Thyroid gland (tissue), 4 donors: ENCODE measurements at regions not wholly inside any gene's neighbourhood (a gene's known extent, or its start where the extent isn't known, plus 50 kb on each side); places are given as distances from the start of the nearest gene placed in this dataset.

Experiments used
- DNase-seq, 2 donors: peaks; one replicate each; pipeline ENCODE4 v3.0.0-alpha.2; 2019
- H3K27ac ChIP-seq, 3 donors: fragments of 200-600 bp; sonication (generic); 1 replicate in 2 of 3; 2 replicates in 1 of 3; pipeline ENCODE4 v1.5.1; 2016 to 2019; ENCODE audit warnings: mild to moderate bottlenecking in 1 of 3, moderate library complexity in 1 of 3
- H3K27me3 ChIP-seq: fragments of 200-600 bp; sonication (generic); one replicate; pipeline ENCODE4 v1.5.1; 2019
- H3K36me3 ChIP-seq, 2 donors: fragments of 200-600 bp; sonication (generic); one replicate each; pipeline ENCODE4 v1.5.1; 2016 to 2019
- H3K4me1 ChIP-seq, 2 donors: fragments of 200-600 bp; sonication (generic); one replicate each; pipeline ENCODE4 v1.5.1; 2017 to 2019
- H3K4me3 ChIP-seq, 3 donors: fragments of 200-600 bp; sonication (generic); replicated peaks in 1 of 3; 1 replicate in 2 of 3; 2 replicates in 1 of 3; pipeline ENCODE4 v1.5.1; 2016; ENCODE audit warnings: mild to moderate bottlenecking in 1 of 3
- H3K9me3 ChIP-seq: fragments of 200-600 bp; sonication (generic); one replicate; pipeline ENCODE4 v1.5.1; 2017
- POLR2A ChIP-seq, 2 donors: fragments of 450-650 bp; IDR thresholded peaks; one replicate each; pipeline ENCODE4 v1.6.1; 2017; ENCODE audit warnings: antibody characterized with exemption in 2 of 2, mild to moderate bottlenecking in 2 of 2, moderate library complexity in 1 of 2
- WGBS, 2 donors: methylation state at CpG; one replicate each; pipeline ENCODE4 v1.1.5; 2017; 5-methylcytosine and 5-hydroxymethylcytosine counted together
- intact Hi-C: fragments of 100-400 bp; cut with DNase I; formaldehyde crosslinking; loops from one replicate; pipeline ENCODE4 v1.15.1; 2023
- TF ChIP-seq, protein P1 (sequence below), 6 experiments: fragments of 200-600 bp in 3 of 6; fragments of 450-650 bp in 3 of 6; sonication (generic) in 3 of 6; IDR thresholded peaks; one replicate each; pipeline ENCODE4 v1.5.1; 2016 to 2019; ENCODE audit warnings: antibody characterized with exemption in 6 of 6, mild to moderate bottlenecking in 2 of 6, inconsistent platforms in 1 of 6, moderate library complexity in 1 of 6

- Histone ChIP-seq H3K36me3 (no peaks in the 10 kb centered on the region), H3K4me3 (no peak overlapping the region), H3K27me3 (no peaks in the 10 kb centered on the region), H3K27ac (no peak overlapping the region), H3K9me3 (no peaks in the 10 kb centered on the region), H3K4me1 (peaks cover 0 to under 1% of the 10 kb centered on the region in 2 donors)
- intact Hi-C loops: no loop called here
- TF ChIP-seq, protein P1, sequence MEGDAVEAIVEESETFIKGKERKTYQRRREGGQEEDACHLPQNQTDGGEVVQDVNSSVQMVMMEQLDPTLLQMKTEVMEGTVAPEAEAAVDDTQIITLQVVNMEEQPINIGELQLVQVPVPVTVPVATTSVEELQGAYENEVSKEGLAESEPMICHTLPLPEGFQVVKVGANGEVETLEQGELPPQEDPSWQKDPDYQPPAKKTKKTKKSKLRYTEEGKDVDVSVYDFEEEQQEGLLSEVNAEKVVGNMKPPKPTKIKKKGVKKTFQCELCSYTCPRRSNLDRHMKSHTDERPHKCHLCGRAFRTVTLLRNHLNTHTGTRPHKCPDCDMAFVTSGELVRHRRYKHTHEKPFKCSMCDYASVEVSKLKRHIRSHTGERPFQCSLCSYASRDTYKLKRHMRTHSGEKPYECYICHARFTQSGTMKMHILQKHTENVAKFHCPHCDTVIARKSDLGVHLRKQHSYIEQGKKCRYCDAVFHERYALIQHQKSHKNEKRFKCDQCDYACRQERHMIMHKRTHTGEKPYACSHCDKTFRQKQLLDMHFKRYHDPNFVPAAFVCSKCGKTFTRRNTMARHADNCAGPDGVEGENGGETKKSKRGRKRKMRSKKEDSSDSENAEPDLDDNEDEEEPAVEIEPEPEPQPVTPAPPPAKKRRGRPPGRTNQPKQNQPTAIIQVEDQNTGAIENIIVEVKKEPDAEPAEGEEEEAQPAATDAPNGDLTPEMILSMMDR (IDR thresholded peaks at IDR 0.05): no peak
- TF ChIP-seq POLR2A (IDR thresholded peaks at IDR 0.05): no peak
- DNase-seq: no peak
- WGBS, 2 donors: 74 to 76% methylated on average over 4 of the region's 4 CpGs
Measured at GRCh38 chr5:74069741-74070140, 443.7 kb downstream of the ARHGEF28 start.

- no peaks in the 10 kb centered on the region for H3K27me3 ChIP-seq
- TF ChIP-seq POLR2A (IDR thresholded peaks at IDR 0.05): no peak
- TF ChIP-seq, protein P1 (IDR thresholded peaks at IDR 0.05): no peak
- no peaks in the 10 kb centered on the region for H3K9me3 ChIP-seq
- intact Hi-C loops: no loop called here
- no peak overlapping the region for H3K4me3 ChIP-seq
- WGBS, 2 donors: 84 to 90% methylated on average over 5 of the region's 5 CpGs
- H3K4me1 ChIP-seq: peaks cover 14 to 15% of the 10 kb centered on the region in 2 donors
- no peak overlapping the region for H3K27ac ChIP-seq
- no peak for DNase-seq
- H3K36me3 ChIP-seq: no peaks in the 10 kb centered on the region
Measured at GRCh38 chr5:74067748-74068541, 441.9 kb downstream of the ARHGEF28 start.

GRCh38 chr5:74064911-74065310, 438.9 kb downstream of the ARHGEF28 start:
- WGBS, 2 donors: 52 to 56% methylated on average over 3 of the region's 3 CpGs

GRCh38 chr5:74064225-74064624, 438.2 kb downstream of the ARHGEF28 start:
- Histone ChIP-seq H3K27ac (peak overlapping the region; percentile 1 to 14 (median 8)), H3K27me3 (no peaks in the 10 kb centered on the region), H3K4me1 (peaks cover 14 to 15% of the 10 kb centered on the region in 2 donors), H3K4me3 (no peak overlapping the region), H3K36me3 (no peaks in the 10 kb centered on the region), H3K9me3 (no peaks in the 10 kb centered on the region)
- DNase-seq: no peak
- intact Hi-C loops: no loop called here
- TF ChIP-seq POLR2A (IDR thresholded peaks at IDR 0.05): no peak
- TF ChIP-seq, protein P1 (IDR thresholded peaks at IDR 0.05): no peak

More at GRCh38 chr5:74064911-74065310, 438.9 kb downstream of the ARHGEF28 start:
- no peak for DNase-seq
- Histone ChIP-seq H3K4me1 (peaks cover 14 to 15% of the 10 kb centered on the region in 2 donors), H3K9me3 (no peaks in the 10 kb centered on the region), H3K4me3 (no peak overlapping the region), H3K27ac (no peak overlapping the region), H3K27me3 (no peaks in the 10 kb centered on the region), H3K36me3 (no peaks in the 10 kb centered on the region)
- intact Hi-C loops: no loop called here
- TF ChIP-seq, protein P1 (IDR thresholded peaks at IDR 0.05): no peak
- no peak for TF ChIP-seq POLR2A (IDR thresholded peaks at IDR 0.05)

GRCh38 chr5:74063821-74064220, 437.8 kb downstream of the ARHGEF28 start:
- Histone ChIP-seq H3K36me3 (no peaks in the 10 kb centered on the region), H3K4me3 (no peak overlapping the region), H3K9me3 (no peaks in the 10 kb centered on the region), H3K27me3 (no peaks in the 10 kb centered on the region), H3K4me1 (peaks cover 14 to 15% of the 10 kb centered on the region in 2 donors), H3K27ac (peak overlapping the region in 2 of 3 donors; percentile 1 to 14)
- intact Hi-C loops: no loop called here
- TF ChIP-seq POLR2A (IDR thresholded peaks at IDR 0.05): no peak
- TF ChIP-seq, protein P1 (IDR thresholded peaks at IDR 0.05): no peak
- WGBS, 2 donors: 63 to 80% methylated on average over 3 of the region's 3 CpGs
- no peak for DNase-seq
